Calu3 (cell line): ENCODE measurements at regions not wholly inside any gene's neighbourhood (a gene's known extent, or its start where the extent isn't known, plus 50 kb on each side); places are given as distances from the start of the nearest gene placed in this dataset.

Experiments used
- BruUV-seq: library from RNA; stranded (reverse); fragments of 400-500 nt; replicated peaks from 2 replicates; lab custom pipeline; 2021; lab: Mats Ljungman, UMichigan
- CTCF ChIA-PET: fragments of 300-600 bp; sonication (Branson Sonifier 250); formaldehyde crosslinking; loops from one replicate; lab custom pipeline; 2022; ENCODE audit warnings: antibody characterized with exemption; lab: Charles Lee
- DNase-seq: peaks from one replicate; pipeline ENCODE4 v3.0.0; 2022
- H3K27ac Mint-ChIP-seq: one replicate; pipeline ENCODE4 v1.8.0; 2022; ENCODE audit warnings: mixed read lengths; ENCODE audit not compliant: unreplicated experiment
- H3K27me3 Mint-ChIP-seq: one replicate; pipeline ENCODE4 v1.8.0; 2022; ENCODE audit warnings: mixed read lengths; ENCODE audit not compliant: unreplicated experiment
- H3K36me3 Mint-ChIP-seq: one replicate; pipeline ENCODE4 v1.8.0; 2022; ENCODE audit warnings: mild to moderate bottlenecking, moderate library complexity, mixed read lengths; ENCODE audit not compliant: insufficient read depth, unreplicated experiment
- H3K4me1 Mint-ChIP-seq: one replicate; pipeline ENCODE4 v1.8.0; 2022; ENCODE audit warnings: mild to moderate bottlenecking, low read depth, mixed read lengths; ENCODE audit not compliant: unreplicated experiment
- H3K4me3 Mint-ChIP-seq: one replicate; pipeline ENCODE4 v1.8.0; 2022; ENCODE audit warnings: mild to moderate bottlenecking, low read depth, moderate library complexity, mixed read lengths; ENCODE audit not compliant: unreplicated experiment
- H3K9me3 Mint-ChIP-seq: one replicate; pipeline ENCODE4 v1.8.0; 2022; ENCODE audit warnings: low read depth, mixed read lengths; ENCODE audit not compliant: unreplicated experiment
- CTCF ChIP-seq: fragments of 200-600 bp; IDR thresholded peaks from one replicate; pipeline ENCODE4 v1.8.0; 2022; ENCODE audit warnings: antibody characterized with exemption; ENCODE audit not compliant: unreplicated experiment
- intact Hi-C: fragments of 100-400 bp; cut with micrococcal nuclease; formaldehyde crosslinking; loops from one replicate; pipeline ENCODE4 v1.10.0; 2022; ENCODE audit not compliant: unreplicated experiment

GRCh38 chr2:238570926-238571325 lies 144.2 kb downstream of the ASB1 start:
- no TSS peak for BruUV-seq
- no peak overlapping the region for H3K4me3 Mint-ChIP-seq
- CTCF ChIA-PET: no interaction called here

GRCh38 chr2:238571661-238572372 lies 145.1 kb downstream of the ASB1 start:
- TF ChIP-seq CTCF: no peak
- H3K9me3 Mint-ChIP-seq: no peaks in the 10 kb centered on the region
- no peaks in the 10 kb centered on the region for H3K27me3 Mint-ChIP-seq
- CTCF ChIA-PET: no interaction called here
- peaks cover 5% of the 10 kb centered on the region for H3K36me3 Mint-ChIP-seq
- DNase-seq: no peak
- no TSS peak for BruUV-seq
- H3K4me1 Mint-ChIP-seq: no peaks in the 10 kb centered on the region
- no peak overlapping the region for H3K4me3 Mint-ChIP-seq
- intact Hi-C loops: no loop called here
- no peak overlapping the region for H3K27ac Mint-ChIP-seq

More at GRCh38 chr2:238570926-238571325, 144.2 kb downstream of the ASB1 start:
- Mint-ChIP-seq H3K27ac (no peak overlapping the region), H3K36me3 (peaks cover 5% of the 10 kb centered on the region), H3K9me3 (no peaks in the 10 kb centered on the region), H3K4me1 (no peaks in the 10 kb centered on the region), H3K27me3 (no peaks in the 10 kb centered on the region)
- no peak for DNase-seq
- intact Hi-C loops: no loop called here
- no peak for TF ChIP-seq CTCF

GRCh38 chr2:238573065-238573778 lies 146.5 kb downstream of the ASB1 start:
- DNase-seq: peak; percentile 54
- intact Hi-C loops: no loop called here
- CTCF ChIA-PET: interaction anchor here (0.8 to 1.1 kb wide), 2 partner anchors 14 to 71 kb away, joined by 3 to 4 read pairs; no protein-coding TSS in a partner anchor
- H3K27ac Mint-ChIP-seq: no peak overlapping the region
- no peaks in the 10 kb centered on the region for H3K4me1 Mint-ChIP-seq
- peaks cover 5% of the 10 kb centered on the region for H3K36me3 Mint-ChIP-seq
- H3K9me3 Mint-ChIP-seq: no peaks in the 10 kb centered on the region
- peak; percentile 85 for TF ChIP-seq CTCF
- no TSS peak for BruUV-seq
- no peak overlapping the region for H3K4me3 Mint-ChIP-seq
- H3K27me3 Mint-ChIP-seq: no peaks in the 10 kb centered on the region

GRCh38 chr2:238573916-238574315 lies 147.2 kb downstream of the ASB1 start:
- no peak for TF ChIP-seq CTCF
- no peaks in the 10 kb centered on the region for H3K27me3 Mint-ChIP-seq
- no peak overlapping the region for H3K27ac Mint-ChIP-seq
- H3K9me3 Mint-ChIP-seq: no peaks in the 10 kb centered on the region
- no peak for DNase-seq
- intact Hi-C loops: no loop called here
- CTCF ChIA-PET: interaction anchor here (0.8 kb wide), 1 partner anchor 70 kb away, joined by 3 read pairs; no protein-coding TSS in a partner anchor
- no peak overlapping the region for H3K4me3 Mint-ChIP-seq
- no peaks in the 10 kb centered on the region for H3K4me1 Mint-ChIP-seq
- BruUV-seq: no TSS peak
- peaks cover 5% of the 10 kb centered on the region for H3K36me3 Mint-ChIP-seq
